Colonic mucosa (tissue), 4 donors: ENCODE measurements at regions not wholly inside any gene's neighbourhood (a gene's known extent, or its start where the extent isn't known, plus 50 kb on each side); places are given as distances from the start of the nearest gene placed in this dataset.
A peak's percentile ranks its signal among the peaks of the same experiment; 100 is the strongest.

ENCODE experiments used
- DNase-seq: peaks from one replicate; pipeline ENCODE4 v3.0.0-alpha.2; 2020
- H3K27ac ChIP-seq: fragments of 200-600 bp; one replicate; pipeline ENCODE4 v1.8.0; 2021
- H3K27me3 ChIP-seq: fragments of 200-600 bp; one replicate; pipeline ENCODE4 v1.8.0; 2021
- H3K36me3 ChIP-seq: fragments of 200-600 bp; one replicate; pipeline ENCODE4 v1.8.0; 2021
- H3K4me1 ChIP-seq: fragments of 200-600 bp; one replicate; pipeline ENCODE4 v1.8.0; 2021; ENCODE audit warnings: mild to moderate bottlenecking
- H3K4me3 ChIP-seq: fragments of 200-600 bp; one replicate; pipeline ENCODE4 v1.8.0; 2021
- H3K9ac ChIP-seq, 2 donors: one replicate each; pipeline ENCODE4 v1.7.0; 2013; ENCODE audit warnings: control low read depth in 2 of 2, low read depth in 2 of 2, low read length in 2 of 2
- H3K9me3 ChIP-seq: fragments of 200-600 bp; one replicate; pipeline ENCODE4 v1.8.0; 2021
- intact Hi-C: fragments of 100-400 bp; cut with DNase I; formaldehyde crosslinking; loops from one replicate; pipeline ENCODE4 v1.14.1; 2022
- TF ChIP-seq, protein P1 (sequence below): fragments of 200-600 bp; IDR thresholded peaks from one replicate; pipeline ENCODE4 v1.8.0; 2022; ENCODE audit warnings: antibody characterized with exemption, mild to moderate bottlenecking
- donor health status: healthy.
- donor health status: DM: no; HTN: no; CAD: no.
- donor health status: DM: no; HTN: no; CAD: no.

DNA sequence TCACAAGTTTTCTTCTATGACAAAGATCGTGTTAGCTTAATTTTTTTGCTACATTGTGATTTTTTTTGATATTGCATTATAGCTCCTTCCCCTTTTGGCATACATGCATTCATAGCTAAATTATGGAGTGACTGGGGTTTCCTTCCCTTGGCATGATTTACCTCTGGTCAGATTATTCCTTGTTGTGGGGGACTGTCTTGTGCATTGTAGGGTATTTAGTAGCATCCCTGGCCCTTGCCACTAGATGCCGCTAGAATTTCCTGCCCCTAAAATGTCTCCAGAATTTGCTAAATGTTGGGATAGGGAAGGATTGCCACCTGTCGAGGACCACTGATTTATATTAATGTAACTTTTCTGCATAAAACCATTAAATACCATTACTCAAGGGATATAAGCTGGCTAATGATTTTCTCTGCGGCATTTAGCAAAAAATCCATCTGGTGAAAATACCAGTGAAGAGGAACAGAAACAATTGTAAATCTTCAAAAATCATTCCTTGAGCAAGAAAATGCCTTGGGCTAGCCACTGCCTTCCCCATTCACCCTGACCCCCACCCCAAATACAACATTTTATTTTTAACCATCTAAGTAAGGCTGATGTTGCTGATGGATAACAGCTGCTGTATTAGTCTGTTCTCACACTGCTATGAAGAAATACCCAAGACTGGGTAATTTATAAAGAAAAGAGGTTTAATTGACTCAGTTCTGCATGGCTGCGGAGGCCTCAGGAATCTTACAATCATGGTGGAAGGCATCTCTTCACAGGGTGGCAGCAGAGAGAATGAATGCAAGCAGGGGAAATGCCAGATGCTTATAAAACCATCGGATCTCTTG is 195.2 kb downstream of the MAP2K6 start:
- H3K27me3 ChIP-seq: no peaks in the 10 kb centered on the region
- intact Hi-C loops: loop anchor here (5.0 to 10.0 kb wide), 3 partner anchors 538 to 1013 kb away; no protein-coding TSS in a partner anchor
- no peak overlapping the region for H3K4me3 ChIP-seq
- peak; percentile 19 for DNase-seq
- no peak overlapping the region for H3K27ac ChIP-seq
- TF ChIP-seq, protein P1, sequence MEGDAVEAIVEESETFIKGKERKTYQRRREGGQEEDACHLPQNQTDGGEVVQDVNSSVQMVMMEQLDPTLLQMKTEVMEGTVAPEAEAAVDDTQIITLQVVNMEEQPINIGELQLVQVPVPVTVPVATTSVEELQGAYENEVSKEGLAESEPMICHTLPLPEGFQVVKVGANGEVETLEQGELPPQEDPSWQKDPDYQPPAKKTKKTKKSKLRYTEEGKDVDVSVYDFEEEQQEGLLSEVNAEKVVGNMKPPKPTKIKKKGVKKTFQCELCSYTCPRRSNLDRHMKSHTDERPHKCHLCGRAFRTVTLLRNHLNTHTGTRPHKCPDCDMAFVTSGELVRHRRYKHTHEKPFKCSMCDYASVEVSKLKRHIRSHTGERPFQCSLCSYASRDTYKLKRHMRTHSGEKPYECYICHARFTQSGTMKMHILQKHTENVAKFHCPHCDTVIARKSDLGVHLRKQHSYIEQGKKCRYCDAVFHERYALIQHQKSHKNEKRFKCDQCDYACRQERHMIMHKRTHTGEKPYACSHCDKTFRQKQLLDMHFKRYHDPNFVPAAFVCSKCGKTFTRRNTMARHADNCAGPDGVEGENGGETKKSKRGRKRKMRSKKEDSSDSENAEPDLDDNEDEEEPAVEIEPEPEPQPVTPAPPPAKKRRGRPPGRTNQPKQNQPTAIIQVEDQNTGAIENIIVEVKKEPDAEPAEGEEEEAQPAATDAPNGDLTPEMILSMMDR: peak; percentile 46
- H3K9ac ChIP-seq: no peak overlapping the region
- H3K36me3 ChIP-seq: no peaks in the 10 kb centered on the region
- H3K9me3 ChIP-seq: no peaks in the 10 kb centered on the region
- no peaks in the 10 kb centered on the region for H3K4me1 ChIP-seq

DNA sequence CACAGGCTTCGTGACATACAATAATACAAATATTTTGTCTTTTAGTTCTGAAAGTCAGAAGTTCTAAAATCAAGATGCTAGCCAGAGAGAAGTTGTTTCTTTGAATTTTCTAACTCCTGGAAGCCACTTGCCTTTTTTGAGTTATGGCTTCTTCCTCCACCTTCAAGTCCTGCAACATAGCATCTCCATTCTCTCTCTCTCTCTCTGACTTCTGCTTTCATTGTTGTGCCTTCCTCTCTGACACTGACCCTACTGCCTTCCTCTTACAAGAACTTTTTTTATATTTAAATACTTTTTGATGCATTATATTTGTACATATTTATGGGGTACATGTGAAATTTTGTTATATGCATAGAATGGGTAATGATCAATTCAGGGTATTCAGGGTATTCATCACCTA is 205.9 kb downstream of the MAP2K6 start:
- Histone ChIP-seq H3K4me1 (no peaks in the 10 kb centered on the region), H3K27ac (no peak overlapping the region), H3K9me3 (no peaks in the 10 kb centered on the region), H3K9ac (no peak overlapping the region), H3K4me3 (no peak overlapping the region), H3K36me3 (no peaks in the 10 kb centered on the region), H3K27me3 (no peaks in the 10 kb centered on the region)
- TF ChIP-seq, protein P1: no peak
- no peak for DNase-seq
- intact Hi-C loops: no loop called here

DNA sequence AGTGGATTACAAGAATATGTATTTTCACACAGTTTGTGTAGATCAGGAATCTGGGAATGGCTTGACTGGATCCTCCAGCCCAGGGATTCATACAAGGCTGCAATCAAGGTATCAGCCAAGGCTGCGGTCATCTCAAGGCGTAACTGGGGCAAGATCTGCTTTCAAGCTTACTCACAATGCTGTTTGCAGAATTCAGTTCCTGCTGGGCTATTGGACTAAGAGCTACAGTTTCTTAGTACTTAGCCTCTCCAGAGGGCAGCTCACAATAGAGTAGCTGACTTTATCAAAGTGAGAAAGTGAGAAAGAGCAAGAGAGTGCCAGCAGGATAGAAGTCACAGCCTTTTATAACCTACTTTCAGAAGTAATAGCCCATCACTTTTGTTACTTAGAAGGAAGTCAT is 211.0 kb downstream of the MAP2K6 start:
- intact Hi-C loops: no loop called here
- H3K9ac ChIP-seq: no peak overlapping the region
- H3K27me3 ChIP-seq: no peaks in the 10 kb centered on the region
- TF ChIP-seq, protein P1: no peak
- H3K4me3 ChIP-seq: no peak overlapping the region
- H3K36me3 ChIP-seq: no peaks in the 10 kb centered on the region
- no peaks in the 10 kb centered on the region for H3K9me3 ChIP-seq
- DNase-seq: no peak
- no peaks in the 10 kb centered on the region for H3K4me1 ChIP-seq
- H3K27ac ChIP-seq: no peak overlapping the region

DNA sequence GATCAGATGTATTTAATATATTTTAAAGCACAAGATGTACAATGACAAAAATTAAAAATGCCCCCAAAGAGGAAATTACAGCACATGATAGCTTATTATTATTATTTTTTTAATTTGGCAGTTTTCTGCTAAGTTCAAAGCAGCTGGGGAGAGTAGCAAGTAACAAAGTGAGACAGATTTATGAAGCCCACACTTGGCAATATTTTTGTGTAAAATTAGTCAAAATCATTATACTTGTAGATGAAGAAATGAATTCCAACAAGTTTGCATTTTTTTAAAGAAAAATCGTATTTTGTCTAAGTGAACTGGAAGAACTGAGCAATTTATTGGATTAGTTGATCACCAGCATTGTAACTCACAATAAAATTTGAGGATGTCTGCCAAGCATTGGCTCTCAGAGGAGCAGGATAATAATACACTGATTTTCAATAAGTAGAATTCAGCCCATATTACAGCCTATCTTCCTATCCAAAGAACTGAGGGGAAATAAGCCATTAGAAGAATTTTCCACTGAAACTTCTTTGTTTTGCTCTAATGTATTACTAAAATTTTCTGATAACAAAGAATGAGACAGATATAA is 215.6 kb downstream of the MAP2K6 start:
- H3K27ac ChIP-seq: no peak overlapping the region
- no peak overlapping the region for H3K9ac ChIP-seq
- no peaks in the 10 kb centered on the region for H3K9me3 ChIP-seq
- no peak for DNase-seq
- no peaks in the 10 kb centered on the region for H3K4me1 ChIP-seq
- intact Hi-C loops: no loop called here
- H3K4me3 ChIP-seq: no peak overlapping the region
- TF ChIP-seq, protein P1: no peak
- no peaks in the 10 kb centered on the region for H3K36me3 ChIP-seq
- no peaks in the 10 kb centered on the region for H3K27me3 ChIP-seq

DNA sequence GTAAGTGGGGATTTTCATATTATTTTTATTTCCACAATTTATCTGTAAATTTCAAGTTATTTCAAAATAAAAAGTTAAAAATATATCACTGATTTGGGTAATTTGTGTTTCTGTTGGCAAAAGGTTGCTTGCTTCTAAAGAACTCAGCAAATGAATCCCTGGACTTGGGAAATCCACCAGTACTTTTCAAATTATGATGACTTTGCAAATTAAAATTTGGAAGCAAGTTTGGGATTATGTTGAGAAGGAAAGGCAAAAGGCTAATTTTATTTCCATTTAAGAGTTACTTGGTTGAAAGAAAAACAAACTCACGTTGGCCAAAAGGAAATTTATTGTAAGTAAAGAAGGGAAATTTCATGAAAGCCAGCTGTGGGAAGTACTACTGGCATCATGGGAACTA is 220.3 kb downstream of the MAP2K6 start:
- H3K9me3 ChIP-seq: no peaks in the 10 kb centered on the region
- H3K4me3 ChIP-seq: no peak overlapping the region
- H3K27me3 ChIP-seq: no peaks in the 10 kb centered on the region
- H3K27ac ChIP-seq: no peak overlapping the region
- H3K9ac ChIP-seq: no peak overlapping the region
- no peaks in the 10 kb centered on the region for H3K4me1 ChIP-seq
- intact Hi-C loops: no loop called here
- H3K36me3 ChIP-seq: no peaks in the 10 kb centered on the region
- TF ChIP-seq, protein P1: no peak
- DNase-seq: no peak
